ENCODE measurements at regions not wholly inside any gene's neighbourhood (a gene's known extent, or its start where the extent isn't known, plus 50 kb on each side); places are given as distances from the start of the nearest gene placed in this dataset.
"Not testable (repeated sequence)": the region's sequence is repeated elsewhere in the genome, so short reads cannot be mapped to it uniquely, and the experiment has no call there.

DNA sequence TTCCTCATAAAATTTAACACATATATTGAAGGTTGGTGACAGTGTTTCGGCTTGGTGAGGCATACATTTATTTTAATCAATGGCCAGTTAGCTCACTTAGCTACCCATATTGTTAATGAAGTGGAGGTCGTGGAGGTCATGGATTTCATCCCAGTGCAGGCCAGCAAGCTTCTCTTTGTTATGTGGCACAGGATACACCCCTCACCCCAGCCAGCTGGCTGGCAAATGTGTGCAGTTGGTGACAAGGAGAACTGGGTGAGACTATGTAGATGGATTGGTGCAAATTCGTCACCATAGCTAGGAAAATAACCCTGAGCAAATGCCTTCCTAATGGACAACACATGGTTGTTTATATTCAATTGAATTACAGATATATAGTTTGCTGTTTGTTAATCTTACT is 50.5 kb upstream of the FOXP2 start:
- no peak for DNase-seq (ENCODE audit: low read depth)

DNA sequence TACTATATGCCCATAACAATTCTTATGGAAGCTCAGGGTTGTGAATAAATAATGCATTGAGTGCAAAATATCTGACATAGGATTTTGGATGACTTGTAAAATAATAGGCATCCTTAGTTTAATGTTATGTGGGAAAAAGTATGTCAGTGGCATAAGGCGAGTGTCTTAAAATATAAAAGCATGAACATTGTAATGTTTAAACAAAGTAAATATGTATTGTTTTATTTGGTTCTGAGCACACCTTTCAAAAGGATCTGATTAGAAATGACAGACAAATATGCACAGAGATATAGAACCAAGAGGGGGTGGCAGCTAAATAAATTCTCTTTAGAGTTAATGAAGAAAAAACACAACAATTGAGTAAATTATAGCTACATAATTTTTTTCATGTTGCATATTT is 51.3 kb upstream of the FOXP2 start:
- DNase-seq (ENCODE audit: low read depth): no peak

DNA sequence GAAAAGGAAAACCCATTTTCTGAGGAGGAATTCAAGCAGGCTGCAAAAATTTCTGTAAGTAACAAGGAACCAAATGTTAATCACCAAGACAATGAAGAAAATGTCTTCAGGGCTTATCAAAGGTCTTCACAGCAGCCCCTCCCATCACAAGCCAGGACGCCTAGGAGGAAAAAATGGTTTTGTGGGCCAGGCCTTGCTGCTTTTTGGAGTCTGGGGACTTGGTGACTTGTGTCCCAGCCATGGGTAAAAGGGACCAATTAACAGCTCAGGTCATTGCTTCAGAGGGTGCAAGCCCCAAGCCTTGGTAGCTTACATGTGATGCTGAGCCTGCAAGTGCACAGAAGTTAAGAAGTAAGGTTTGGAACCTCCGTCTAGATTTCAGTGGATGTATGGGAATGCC is 55.7 kb upstream of the FOXP2 start:
- DNase-seq (ENCODE audit: low read depth): no peak

DNA sequence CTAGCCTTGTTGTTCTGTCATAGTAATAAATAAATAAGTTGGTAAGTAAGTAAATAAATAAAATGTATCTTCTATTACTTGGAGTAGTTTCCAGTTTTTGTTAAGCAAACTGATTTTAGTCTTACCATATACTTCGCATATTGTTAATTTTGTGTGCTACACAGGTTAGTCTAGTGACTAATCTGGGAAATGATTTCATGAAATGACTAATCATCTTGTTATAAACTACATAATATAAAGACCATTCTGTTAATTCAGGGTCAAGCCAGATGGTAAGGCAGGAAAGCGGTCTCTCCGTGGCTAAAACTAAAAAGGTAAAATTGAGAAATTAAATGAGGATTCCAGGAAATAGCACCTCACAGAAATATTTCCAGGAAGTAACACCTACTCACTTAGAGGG is 58.5 kb upstream of the FOXP2 start:
- DNase-seq (ENCODE audit: low read depth): no peak

DNA sequence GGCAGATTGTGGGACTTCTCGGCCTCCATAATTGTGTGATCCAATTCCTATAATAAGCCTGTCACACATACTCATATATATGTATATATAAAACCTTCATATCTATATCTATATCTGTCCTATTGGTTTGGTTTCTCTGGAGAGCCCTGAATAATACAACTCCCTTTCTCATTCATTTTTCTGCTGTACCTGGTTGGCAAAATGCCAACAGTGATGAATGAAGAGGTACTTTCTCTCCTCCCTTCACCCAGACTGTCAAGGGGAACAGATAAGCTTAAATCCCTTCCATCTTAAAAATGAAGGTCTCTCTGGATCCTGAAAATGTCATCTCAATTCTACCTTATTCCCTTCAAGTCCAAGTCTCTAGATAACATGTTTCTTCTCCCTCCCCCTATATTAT is 60.3 kb upstream of the FOXP2 start:
- no peak for DNase-seq (ENCODE audit: low read depth)

DNA sequence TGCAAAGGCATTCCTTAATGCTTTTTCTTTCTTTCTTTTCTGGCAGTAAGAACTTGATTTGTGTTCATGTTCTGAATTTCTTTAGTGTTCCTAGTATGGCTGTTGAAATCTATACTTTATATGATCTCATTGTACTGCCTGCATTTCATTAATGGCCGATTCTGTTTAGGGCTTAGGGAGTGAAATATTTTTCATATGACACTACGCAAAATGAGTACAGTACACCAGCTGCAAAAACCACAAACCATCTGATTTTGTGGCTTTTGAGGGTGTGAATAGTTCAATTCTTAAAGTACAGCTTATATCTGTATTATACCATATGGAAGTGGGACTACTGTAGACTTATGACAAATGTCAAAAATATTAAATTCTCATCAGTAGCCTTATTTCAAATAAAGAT is 69.1 kb upstream of the FOXP2 start:
- DNase-seq (ENCODE audit: low read depth): peak; percentile 75

DNA sequence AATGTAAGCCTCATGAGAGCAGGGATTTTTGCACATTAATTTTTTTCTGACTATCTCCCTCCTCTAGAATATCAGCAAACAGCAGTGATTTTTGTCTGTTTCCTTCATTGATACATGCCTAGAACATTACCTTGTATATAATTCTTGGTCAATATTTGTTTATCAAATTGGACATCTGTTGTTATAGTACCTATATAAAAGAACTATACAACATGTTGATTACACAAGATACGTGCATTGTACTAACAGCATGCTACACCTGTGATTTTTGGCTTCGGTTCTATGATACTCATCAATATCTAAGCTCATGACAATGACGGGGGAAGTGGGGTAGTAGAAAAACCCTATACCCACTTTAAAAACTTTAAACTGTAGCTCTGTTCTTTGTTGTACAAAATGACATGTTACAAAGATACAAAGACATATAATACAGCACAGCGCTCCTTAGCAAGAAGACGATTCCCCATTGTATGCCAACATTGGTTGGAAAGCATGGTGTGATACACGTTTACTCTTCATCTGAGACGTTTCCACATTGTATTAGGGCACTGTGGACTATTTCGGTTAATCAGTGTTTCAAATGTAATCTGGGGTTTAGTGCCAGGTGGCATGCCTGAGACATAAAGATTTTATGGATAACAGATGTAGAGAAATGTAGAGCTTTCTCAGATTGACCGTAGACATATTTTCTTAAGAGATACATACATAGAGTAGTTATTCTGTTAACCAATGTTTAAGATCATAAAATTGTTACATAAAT is 70.5 kb upstream of the FOXP2 start:
- no peak for DNase-seq (ENCODE audit: low read depth)

DNA sequence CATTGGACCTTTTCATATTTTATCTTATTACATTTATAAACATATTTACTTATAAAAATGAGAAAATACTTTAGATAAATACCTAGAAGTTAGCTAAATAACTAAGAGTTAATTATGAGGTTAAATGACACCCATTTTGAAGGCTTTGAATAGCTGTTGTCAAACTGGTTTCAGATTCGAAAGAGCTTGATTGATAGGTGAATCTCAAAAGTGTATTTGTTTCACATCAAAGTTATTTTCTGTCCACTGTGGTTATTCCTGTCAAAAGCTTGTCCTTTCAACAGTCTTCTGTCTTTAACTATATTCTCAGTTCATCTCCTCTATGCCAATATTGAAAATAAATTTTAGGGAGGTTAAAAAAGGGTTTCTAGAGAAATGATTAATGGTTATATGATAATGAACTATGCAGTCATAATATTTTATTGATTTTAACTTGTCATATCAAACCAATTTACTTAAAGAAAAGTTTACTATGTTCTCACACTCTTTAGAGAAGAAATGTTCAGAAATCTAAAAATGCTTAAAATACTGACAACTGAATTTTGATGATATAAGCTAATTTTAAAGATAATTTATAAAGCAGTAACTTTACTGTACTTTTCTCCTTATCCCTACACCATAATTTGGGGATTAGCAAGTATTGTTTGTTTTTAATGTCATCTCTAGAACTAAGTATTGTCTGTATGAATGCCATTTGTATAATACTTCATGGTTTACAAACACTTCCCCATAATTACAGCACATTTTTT is 72.0 kb upstream of the FOXP2 start:
- DNase-seq (ENCODE audit: low read depth): no peak

DNA sequence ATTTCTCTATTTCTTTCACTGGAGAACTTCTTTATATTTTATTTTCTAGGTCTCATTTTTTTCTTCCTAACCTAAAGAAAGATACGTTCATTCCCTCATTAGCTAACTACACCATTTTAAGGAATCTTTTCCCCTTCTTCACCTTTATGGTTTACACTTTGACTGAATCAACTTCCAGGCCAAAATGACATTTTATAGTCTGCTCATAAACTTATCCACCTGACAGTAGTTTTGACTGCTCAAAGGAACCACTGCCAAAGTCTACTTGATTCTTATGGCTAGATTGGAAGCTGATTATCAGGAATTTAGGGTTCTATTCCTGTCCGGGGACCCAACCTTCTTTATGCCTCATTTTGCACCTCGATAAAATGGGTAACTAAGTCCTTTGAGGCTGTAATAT is 73.0 kb upstream of the FOXP2 start:
- DNase-seq (ENCODE audit: low read depth): no peak

DNA sequence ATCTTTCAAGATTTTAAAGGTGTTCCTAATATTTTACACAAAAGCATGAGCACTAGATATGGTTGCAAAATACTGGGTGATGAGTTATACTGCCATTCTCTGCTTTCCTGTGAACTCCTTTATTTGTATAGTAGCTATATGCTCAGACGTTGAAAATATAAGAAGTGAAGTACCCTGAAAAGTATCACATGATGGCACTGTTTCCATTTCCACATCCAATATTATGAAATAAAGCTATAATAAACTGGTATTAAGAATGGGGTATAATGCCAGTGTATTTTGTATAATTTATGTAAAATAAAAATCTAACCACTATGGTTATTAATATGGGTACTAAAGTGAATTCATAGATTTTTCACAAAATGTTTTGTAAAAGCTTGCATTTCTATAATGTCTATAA is 79.6 kb upstream of the FOXP2 start:
- DNase-seq (ENCODE audit: low read depth): no peak

DNA sequence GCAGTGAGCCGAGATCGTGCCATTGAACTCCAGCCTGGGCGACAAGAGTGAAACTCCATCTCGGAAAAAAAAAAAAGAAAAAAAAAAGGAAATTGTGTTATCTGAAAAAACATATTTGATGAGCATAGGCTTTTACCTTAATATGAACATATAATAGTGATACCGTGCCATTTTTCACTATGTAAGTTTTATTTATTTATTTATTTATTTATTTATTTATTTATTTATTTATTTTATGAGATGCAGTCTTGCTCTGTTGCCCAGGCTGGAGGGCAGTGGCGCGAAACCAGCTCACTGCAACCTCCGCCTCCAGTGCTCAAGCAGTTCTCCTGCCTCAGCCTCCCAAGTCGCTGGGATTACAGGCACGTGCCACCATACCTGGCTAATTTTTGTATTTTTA is 85.2 kb upstream of the FOXP2 start:
- not testable (repeated sequence) for DNase-seq (ENCODE audit: low read depth)

DNA sequence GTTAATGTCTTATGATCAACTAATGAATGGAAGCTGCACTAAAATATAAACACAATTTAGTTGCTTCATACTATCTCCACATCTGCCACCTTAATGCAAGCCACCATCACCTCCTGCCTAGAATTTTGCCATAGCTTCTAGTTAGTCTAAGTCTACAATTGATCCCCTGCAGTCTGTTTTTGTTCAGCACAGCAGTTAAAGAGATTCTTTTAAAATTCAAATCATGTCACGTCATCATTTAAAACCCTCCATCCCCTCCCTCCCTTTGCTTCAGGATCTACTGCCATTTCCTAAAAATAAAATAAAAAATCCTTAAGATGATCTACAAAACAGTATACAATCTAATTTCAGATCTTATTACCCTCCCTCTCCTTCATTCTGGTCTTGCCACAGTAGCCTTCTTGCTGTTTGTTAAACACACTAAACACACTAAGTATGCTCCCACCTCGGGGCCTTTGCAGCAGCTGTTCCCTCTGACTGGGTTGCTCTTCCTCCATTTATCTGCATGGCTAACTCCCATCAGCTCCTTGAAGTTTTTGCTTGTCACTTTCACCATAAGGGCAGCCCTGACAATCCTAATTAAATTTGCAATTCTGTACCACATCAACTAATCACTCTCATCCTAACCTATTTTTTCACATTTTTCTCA is 97.0 kb upstream of the FOXP2 start:
- DNase-seq (ENCODE audit: low read depth): no peak

DNA sequence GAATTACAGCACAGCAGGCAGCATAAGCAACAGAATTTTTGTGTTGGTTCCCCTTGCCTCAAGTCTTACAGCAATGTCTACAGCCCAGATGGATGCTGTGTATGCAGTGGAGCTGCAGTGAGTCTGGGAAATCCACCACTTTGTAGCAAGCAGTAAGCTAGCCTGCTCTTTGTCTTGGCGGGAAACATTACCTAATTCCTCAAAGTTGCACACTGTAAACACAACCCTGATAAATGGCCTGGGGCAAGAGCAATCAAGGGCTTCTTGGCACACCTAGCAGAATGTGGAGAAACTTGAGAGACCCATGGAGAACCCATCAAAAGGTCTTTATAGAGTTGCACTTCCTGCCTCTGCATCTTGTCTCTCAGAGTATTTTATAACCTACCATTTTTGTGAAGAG is 102.0 kb upstream of the FOXP2 start:
- DNase-seq (ENCODE audit: low read depth): no peak

DNA sequence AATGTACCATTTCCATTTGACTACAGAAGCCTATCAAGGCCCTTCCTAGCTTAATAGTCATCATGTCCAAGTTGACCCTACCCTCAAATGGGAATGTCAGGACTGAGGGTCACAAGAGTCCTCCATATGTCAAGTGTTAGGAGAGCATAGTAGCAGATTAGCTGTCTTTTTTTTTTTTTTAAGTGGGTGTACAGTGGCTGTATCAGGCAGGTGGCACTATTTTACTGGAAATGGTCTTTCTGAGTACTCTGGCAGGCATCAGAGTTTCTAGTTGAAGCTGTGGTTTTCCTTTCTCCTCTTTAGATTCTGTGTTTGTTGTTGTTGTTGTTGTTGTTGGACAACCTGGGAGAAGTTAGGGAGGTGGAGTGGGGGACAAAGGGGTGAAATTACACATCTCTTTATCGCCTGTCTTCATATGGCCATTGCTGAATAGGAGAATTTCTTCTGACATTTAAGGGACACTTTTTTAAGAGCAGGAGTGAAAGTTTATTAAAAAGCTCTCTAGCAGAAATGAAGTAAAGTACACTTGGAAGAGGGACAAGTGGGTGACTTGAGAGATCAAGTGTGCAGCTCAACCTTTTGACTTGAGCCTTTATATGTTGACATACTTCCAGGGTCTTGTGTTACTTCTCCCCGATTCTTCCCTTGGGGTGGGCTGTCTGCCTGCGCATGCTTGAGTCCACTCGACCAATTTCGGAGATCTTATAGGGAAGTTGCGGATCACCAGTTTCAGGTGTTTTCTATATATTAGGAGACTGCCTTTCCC is 104.1 kb upstream of the FOXP2 start:
- DNase-seq (ENCODE audit: low read depth): no peak

DNA sequence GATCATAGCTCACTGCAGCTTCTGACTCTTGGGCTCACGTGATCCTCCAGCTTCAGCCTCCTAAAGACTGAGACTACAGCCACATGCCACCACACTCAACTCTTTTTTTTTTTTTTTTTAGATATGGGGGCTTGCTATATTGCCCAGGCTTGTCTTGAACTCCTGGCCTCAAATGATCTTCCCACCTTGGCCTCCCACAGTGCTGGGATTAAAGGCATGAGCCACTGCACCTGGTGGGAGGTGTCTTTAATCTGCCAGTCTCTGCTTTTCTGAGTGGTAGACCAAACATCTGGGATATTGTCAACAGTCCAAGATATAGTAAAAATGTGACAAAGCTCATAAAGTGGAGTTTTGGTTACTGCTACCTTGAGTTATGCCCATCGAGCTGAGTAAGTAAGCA is 104.9 kb upstream of the FOXP2 start:
- DNase-seq (ENCODE audit: low read depth): no peak

DNA sequence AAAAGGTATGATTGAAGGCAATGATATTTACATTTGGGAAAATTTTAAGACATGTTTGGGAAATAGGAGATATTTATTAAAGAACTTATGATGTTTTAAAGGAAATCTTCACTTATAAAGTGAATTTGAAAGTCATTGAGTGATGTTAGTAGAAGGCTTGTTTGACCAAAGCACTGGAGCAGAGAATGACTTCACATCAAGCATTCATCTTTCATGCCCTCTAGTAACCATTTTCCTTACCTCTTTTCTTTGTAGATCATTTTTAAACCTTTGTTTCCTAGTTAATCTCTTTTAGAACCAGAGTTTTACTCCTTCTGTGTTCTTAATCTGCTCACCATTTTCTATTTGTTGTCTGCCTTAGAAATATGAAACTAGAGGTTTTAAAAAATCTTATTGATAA is 111.3 kb upstream of the FOXP2 start:
- no peak for DNase-seq (ENCODE audit: low read depth)

DNA sequence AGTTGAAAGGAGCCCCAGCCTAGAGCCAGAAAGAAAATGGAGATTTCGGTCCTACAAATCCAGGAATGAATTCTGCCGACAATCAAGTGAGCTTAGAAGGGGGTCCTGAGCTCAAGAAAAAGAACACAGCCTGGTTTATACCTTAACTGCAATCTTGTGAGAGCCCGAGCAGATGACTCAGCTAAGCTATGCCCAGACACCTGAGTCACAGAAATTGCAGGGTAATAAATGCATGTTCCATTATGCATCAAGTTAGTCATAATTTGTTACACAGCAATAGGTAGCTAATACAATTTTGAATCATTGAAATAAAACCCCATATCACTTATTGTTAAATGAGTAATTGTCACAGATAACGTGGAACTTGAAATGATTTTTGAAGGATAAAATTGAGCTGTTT is 111.8 kb upstream of the FOXP2 start:
- DNase-seq (ENCODE audit: low read depth): no peak

DNA sequence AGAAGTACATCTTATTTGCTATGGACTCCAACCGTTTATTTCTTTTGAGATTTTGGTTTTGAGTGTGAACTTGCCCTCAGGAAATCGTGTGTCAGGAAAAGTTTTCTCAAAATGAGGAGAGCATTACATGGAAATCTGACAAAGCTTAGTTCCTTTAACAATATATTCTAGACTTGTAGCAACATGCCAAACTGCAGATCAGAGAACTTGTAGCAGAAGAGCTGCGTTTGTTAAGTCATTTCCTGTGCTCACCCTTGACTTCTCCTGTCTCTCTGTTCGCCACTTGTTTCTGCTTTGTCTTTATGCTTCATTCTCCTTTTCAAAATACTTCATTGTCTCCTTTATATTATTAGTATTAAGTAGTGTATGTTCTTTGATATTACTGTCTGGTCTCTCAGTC is 116.6 kb upstream of the FOXP2 start:
- DNase-seq (ENCODE audit: low read depth): no peak

DNA sequence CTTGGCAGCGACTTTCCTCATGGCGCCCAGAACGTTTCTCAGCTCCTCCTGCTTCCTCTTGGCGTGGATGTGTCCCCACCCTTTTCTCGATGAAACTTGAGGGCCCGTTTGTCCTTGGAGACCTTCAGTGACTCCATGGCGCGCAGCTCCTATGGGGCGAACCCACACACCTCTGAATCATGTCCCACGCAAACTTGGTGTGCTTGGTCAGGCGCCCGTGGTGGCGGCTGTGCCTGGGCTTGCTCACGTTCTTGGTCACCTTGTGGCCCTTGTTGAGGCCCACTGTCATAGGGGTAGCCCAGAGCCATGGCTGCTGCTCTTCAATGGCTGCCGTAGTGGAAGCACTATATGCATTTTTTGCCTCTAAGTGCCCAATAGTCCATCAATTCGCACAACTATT is 117.5 kb upstream of the FOXP2 start:
- DNase-seq (ENCODE audit: low read depth): no peak

DNA sequence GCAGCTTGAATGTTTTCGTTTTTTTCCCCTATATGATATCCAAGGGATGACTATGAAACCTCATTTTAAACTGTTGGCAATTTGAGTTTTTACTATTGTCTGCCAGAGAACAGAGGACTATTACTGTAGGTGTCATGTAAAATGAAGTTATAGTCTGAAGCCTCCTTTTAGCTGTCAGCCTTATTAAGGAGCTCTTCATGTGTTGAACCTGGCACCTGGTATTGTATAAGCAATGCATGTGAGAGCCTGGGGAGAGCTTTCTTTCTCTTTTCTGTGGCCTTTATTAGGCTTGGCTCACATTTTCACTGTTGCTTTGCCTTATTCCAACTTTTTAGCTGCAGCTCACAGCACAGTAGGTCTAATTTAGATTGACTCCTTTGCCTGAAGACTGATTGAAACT is 119.1 kb upstream of the FOXP2 start:
- no peak for DNase-seq (ENCODE audit: low read depth)

DNA sequence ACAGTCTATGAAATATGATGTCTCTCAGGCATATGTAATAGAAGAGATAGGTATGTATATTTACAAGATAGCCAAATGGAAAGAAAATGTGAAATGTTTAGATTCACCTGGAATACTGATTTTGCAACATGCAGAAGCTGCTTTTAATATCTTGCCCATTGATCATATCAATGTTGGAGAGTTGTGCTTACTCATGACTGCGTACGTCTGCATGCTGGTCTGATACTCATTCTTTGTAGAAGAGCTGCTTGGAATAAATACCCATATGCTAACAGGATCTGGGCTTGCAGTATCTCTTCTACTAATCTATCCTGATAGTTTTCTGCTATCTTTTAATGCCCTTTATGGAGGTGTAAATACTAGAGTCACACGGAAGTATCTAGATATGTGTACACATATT is 120.6 kb upstream of the FOXP2 start:
- DNase-seq (ENCODE audit: low read depth): no peak

DNA sequence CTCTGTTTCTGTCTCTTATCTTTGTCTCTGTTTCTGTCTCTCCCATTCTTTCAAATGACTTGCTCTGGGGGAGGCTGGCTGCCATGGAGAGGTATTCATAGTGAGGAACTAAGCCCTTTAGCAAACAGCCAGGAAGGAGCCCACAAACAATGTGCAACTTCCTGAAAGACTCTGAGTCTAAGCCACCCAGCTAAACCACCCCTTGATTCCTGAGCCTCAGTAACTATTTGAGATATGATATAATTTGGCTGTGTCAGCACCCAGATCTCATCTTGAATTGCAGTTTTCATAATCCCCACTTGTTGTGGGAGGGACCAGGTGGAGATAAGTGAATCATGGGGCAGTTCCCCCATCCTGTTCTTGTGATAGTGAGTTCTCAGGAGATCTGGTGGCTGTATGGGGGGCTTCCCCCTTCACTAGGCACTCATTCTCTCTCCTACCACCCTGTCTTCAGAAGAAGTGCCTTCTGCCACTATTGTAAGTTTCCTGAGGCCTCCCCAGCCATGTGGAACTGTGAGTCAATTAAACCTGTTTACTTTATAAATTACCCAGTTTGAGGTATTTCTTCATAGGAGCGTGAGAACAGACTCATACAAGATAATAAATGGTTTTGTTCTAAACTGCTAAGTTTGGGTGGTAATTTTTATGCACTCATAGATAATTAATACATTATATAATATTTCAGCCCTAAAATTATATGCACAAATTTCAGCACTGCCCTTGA is 121.2 kb upstream of the FOXP2 start:
- no peak for DNase-seq (ENCODE audit: low read depth)

All from HS-5 (cell line).